HFFc6 (cell line): ENCODE measurements at regions not wholly inside any gene's neighbourhood (a gene's known extent, or its start where the extent isn't known, plus 50 kb on each side); places are given as distances from the start of the nearest gene placed in this dataset.

Experiments used
- DNase-seq: peaks from one replicate; pipeline ENCODE4 v3.0.0-alpha.2; 2018
- H3K27ac Mint-ChIP-seq: 2 replicates; pipeline ENCODE4 v1.8.0; 2020; ENCODE audit warnings: mild to moderate bottlenecking, mixed read lengths
- H3K27me3 Mint-ChIP-seq: 2 replicates; pipeline ENCODE4 v1.8.0; 2021; ENCODE audit warnings: mild to moderate bottlenecking, moderate library complexity, mixed read lengths; ENCODE audit not compliant: insufficient read depth
- H3K36me3 Mint-ChIP-seq: 2 replicates; pipeline ENCODE4 v1.8.0; 2021; ENCODE audit warnings: low read depth, mixed read lengths
- H3K4me1 Mint-ChIP-seq: 2 replicates; pipeline ENCODE4 v1.8.0; 2020; ENCODE audit warnings: low read depth, mixed read lengths
- H3K4me3 Mint-ChIP-seq: 2 replicates; pipeline ENCODE4 v1.8.0; 2020; ENCODE audit warnings: mild to moderate bottlenecking, moderate library complexity, mixed read lengths
- H3K9me3 Mint-ChIP-seq: 2 replicates; pipeline ENCODE4 v1.8.0; 2020; ENCODE audit warnings: mild to moderate bottlenecking, mixed read lengths
- TF ChIP-seq, protein P1 (sequence below): fragments of 200-600 bp; sonication (generic); IDR thresholded peaks from 2 replicates; pipeline ENCODE4 v1.5.0; 2021; ENCODE audit warnings: antibody characterized with exemption, mild to moderate bottlenecking

GRCh38 chr1:60527567-60527966 is 454.0 kb upstream of the C1orf87 start:
- TF ChIP-seq, protein P1, sequence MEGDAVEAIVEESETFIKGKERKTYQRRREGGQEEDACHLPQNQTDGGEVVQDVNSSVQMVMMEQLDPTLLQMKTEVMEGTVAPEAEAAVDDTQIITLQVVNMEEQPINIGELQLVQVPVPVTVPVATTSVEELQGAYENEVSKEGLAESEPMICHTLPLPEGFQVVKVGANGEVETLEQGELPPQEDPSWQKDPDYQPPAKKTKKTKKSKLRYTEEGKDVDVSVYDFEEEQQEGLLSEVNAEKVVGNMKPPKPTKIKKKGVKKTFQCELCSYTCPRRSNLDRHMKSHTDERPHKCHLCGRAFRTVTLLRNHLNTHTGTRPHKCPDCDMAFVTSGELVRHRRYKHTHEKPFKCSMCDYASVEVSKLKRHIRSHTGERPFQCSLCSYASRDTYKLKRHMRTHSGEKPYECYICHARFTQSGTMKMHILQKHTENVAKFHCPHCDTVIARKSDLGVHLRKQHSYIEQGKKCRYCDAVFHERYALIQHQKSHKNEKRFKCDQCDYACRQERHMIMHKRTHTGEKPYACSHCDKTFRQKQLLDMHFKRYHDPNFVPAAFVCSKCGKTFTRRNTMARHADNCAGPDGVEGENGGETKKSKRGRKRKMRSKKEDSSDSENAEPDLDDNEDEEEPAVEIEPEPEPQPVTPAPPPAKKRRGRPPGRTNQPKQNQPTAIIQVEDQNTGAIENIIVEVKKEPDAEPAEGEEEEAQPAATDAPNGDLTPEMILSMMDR: no peak
- Mint-ChIP-seq H3K9me3 (peaks cover 45% of the 10 kb centered on the region), H3K36me3 (no peaks in the 10 kb centered on the region), H3K4me1 (no peaks in the 10 kb centered on the region), H3K27ac (no peak overlapping the region), H3K4me3 (no peak overlapping the region), H3K27me3 (no peaks in the 10 kb centered on the region; the same call in 1 of the 2 replicates)
- no peak for DNase-seq

DNA sequence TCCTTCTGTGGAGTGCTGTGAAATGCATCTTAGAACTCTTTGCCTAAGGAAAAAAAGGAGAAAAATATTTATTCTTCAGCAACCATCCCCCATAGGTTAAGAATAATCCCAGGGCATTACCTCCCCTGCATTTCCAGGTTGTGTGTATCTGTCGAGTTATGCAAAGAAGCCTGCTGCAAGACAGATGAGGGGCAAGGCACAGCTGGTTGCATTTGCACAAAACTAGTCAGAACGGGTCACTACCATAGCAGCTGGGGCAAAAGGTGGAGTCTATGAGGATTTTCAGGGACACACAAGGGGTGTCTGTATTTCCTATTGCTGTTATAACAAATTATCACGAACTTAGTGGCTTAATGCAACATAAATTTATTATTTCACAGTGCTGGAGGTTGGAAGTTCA is 443.4 kb upstream of the C1orf87 start:
- no peak overlapping the region for H3K27ac Mint-ChIP-seq
- H3K36me3 Mint-ChIP-seq: no peaks in the 10 kb centered on the region
- TF ChIP-seq, protein P1: no peak
- no peaks in the 10 kb centered on the region for H3K4me1 Mint-ChIP-seq
- peaks cover 25% of the 10 kb centered on the region for H3K9me3 Mint-ChIP-seq
- H3K27me3 Mint-ChIP-seq: no peaks in the 10 kb centered on the region
- H3K4me3 Mint-ChIP-seq: no peak overlapping the region
- DNase-seq: no peak

DNA sequence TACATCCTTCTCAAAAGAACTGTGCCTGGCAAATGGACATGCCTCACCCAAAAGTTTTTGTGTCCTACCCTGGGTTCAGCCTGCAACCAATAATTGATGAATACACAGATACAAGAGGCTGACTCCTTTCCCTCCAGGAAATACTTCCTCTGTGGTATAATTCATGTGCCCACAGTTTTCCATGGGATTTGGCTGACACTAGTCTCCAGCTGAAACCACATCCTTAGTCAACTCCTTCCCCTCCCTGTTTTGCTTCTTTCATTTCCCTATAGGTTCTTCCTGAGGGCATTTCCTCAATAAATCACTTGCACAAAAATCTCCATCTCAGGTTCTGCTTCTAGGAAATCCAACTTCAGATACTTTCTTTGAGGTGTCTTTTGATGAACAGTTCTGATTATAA is 436.6 kb upstream of the C1orf87 start:
- DNase-seq: no peak
- no peaks in the 10 kb centered on the region for H3K4me1 Mint-ChIP-seq
- no peaks in the 10 kb centered on the region for H3K27me3 Mint-ChIP-seq

DNA sequence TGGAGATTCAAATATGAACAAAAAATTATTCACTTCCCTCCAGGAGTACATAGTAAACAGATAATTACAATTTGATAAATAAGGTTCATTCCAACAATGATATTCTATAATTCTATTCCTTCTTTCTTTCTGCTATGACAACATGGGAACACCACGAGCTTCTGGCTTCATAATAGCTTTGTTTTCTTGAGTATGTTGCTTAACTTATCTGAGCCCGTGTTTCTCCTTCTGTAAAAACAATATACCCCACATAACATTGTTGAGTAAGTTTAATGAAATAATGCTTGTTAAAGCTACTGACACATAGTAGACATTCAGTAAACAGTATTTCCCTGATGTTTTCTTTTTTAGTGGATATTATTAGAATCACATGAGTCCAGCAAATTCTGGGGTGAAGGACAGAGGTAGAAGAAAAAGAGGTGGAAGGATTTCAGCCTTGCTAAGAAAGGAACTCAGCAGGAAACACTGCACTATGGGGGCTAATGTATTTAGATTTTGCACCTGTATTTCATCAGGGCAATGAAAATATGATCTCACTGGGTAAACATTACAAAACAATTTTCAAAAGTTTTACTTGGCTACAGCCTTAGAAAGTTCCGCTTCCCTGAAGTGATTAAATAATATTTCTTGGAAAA is 430.8 kb upstream of the C1orf87 start:
- Mint-ChIP-seq H3K9me3 (peaks cover 27% of the 10 kb centered on the region), H3K4me1 (no peaks in the 10 kb centered on the region), H3K27ac (no peak overlapping the region), H3K4me3 (no peak overlapping the region), H3K36me3 (no peaks in the 10 kb centered on the region), H3K27me3 (peaks cover 1% of the 10 kb centered on the region; the same call in 1 of the 2 replicates)
- DNase-seq: no peak
- TF ChIP-seq, protein P1: no peak

More for the DNA sequence above, 436.6 kb upstream of the C1orf87 start:
- Mint-ChIP-seq H3K36me3 (no peaks in the 10 kb centered on the region), H3K4me3 (no peak overlapping the region), H3K9me3 (peaks cover 15% of the 10 kb centered on the region), H3K27ac (no peak overlapping the region)
- TF ChIP-seq, protein P1: no peak

- Mint-ChIP-seq H3K27me3 (peaks cover 1% of the 10 kb centered on the region; the same call in 1 of the 2 replicates), H3K36me3 (no peaks in the 10 kb centered on the region), H3K4me1 (no peaks in the 10 kb centered on the region), H3K27ac (no peak overlapping the region), H3K4me3 (no peak overlapping the region), H3K9me3 (peaks cover 27% of the 10 kb centered on the region)
- DNase-seq: no peak
- TF ChIP-seq, protein P1: no peak
Measured at GRCh38 chr1:60503266-60503925, 429.8 kb upstream of the C1orf87 start.
